Activated CD4-positive, CD25-positive, alpha-beta regulatory T cell treated with anti-CD3 and anti-CD28 coated beads, Interleukin-2, amount 50 U/mL, for 72 hours (primary cell): ENCODE measurements at regions not wholly inside any gene's neighbourhood (a gene's known extent, or its start where the extent isn't known, plus 50 kb on each side); places are given as distances from the start of the nearest gene placed in this dataset.
"Not testable (repeated sequence)": the region's sequence is repeated elsewhere in the genome, so short reads cannot be mapped to it uniquely, and the experiment has no call there.

Experiments
- DNase-seq: peaks from one replicate; pipeline ENCODE4 v3.0.0; 2021

- DNase-seq = no peak
These were observed 419.2 kb downstream of the AGTPBP1 start for GRCh38 chr9:85322592-85322991.

GRCh38 chr9:85321561-85321960 is 420.2 kb downstream of the AGTPBP1 start:
- no peak for DNase-seq

GRCh38 chr9:85319936-85320656 is 421.7 kb downstream of the AGTPBP1 start:
- DNase-seq = no peak

GRCh38 chr9:85315535-85315934 is 426.2 kb downstream of the AGTPBP1 start:
- DNase-seq = not testable (repeated sequence)

- DNase-seq = no peak
These were observed 431.2 kb downstream of the AGTPBP1 start for GRCh38 chr9:85310573-85310972.

GRCh38 chr9:85303757-85304134 is 438.0 kb downstream of the AGTPBP1 start:
- DNase-seq = no peak

- DNase-seq = no peak
These were observed 438.6 kb downstream of the AGTPBP1 start for GRCh38 chr9:85302938-85303756.

- no peak for DNase-seq
These were observed 443.3 kb downstream of the AGTPBP1 start for GRCh38 chr9:85298499-85298898.

- DNase-seq = not testable (repeated sequence)
These were observed 446.5 kb downstream of the AGTPBP1 start for GRCh38 chr9:85295244-85295643.

GRCh38 chr9:85292261-85292660 is 449.5 kb downstream of the AGTPBP1 start:
- no peak for DNase-seq

- DNase-seq = no peak
These were observed 450.5 kb downstream of the AGTPBP1 start for GRCh38 chr9:85291266-85291665.

GRCh38 chr9:85290019-85290418 is 451.7 kb downstream of the AGTPBP1 start:
- no peak for DNase-seq

GRCh38 chr9:85289142-85289541 is 452.6 kb downstream of the AGTPBP1 start:
- no peak for DNase-seq

- DNase-seq = no peak
These were observed 458.3 kb downstream of the AGTPBP1 start for GRCh38 chr9:85283421-85283820.

- DNase-seq = no peak
These were observed 463.0 kb downstream of the AGTPBP1 start for GRCh38 chr9:85278769-85279168.

GRCh38 chr9:85276741-85277140 is 465.0 kb downstream of the AGTPBP1 start:
- no peak for DNase-seq

GRCh38 chr9:85269811-85270210 is 471.9 kb downstream of the AGTPBP1 start:
- DNase-seq = no peak

- no peak for DNase-seq
These were observed 473.6 kb downstream of the AGTPBP1 start for GRCh38 chr9:85268131-85268530.

- no peak for DNase-seq
These were observed 477.1 kb downstream of the AGTPBP1 start for GRCh38 chr9:85264695-85265094.

GRCh38 chr9:85263288-85263687 is 478.5 kb downstream of the AGTPBP1 start:
- no peak for DNase-seq

GRCh38 chr9:85262333-85262732 is 479.4 kb downstream of the AGTPBP1 start:
- no peak for DNase-seq

GRCh38 chr9:85260275-85260845 is 481.4 kb downstream of the AGTPBP1 start:
- no peak for DNase-seq

- DNase-seq = no peak
These were observed 482.9 kb downstream of the AGTPBP1 start for GRCh38 chr9:85258823-85259370.

- DNase-seq = no peak
These were observed 483.5 kb downstream of the AGTPBP1 start for GRCh38 chr9:85258236-85258635.
